HG03066 (cell line): ENCODE measurements at regions not wholly inside any gene's neighbourhood (a gene's known extent, or its start where the extent isn't known, plus 50 kb on each side); places are given as distances from the start of the nearest gene placed in this dataset.
"Not testable (repeated sequence)": the region's sequence is repeated elsewhere in the genome, so short reads cannot be mapped to it uniquely, and the experiment has no call there.

ENCODE experiments used
- ATAC-seq: cut with Tn5 transposase; IDR thresholded peaks from one replicate; pipeline ENCODE4 v1.9.1; 2021; ENCODE audit warnings: low read depth; ENCODE audit not compliant: unreplicated experiment

DNA sequence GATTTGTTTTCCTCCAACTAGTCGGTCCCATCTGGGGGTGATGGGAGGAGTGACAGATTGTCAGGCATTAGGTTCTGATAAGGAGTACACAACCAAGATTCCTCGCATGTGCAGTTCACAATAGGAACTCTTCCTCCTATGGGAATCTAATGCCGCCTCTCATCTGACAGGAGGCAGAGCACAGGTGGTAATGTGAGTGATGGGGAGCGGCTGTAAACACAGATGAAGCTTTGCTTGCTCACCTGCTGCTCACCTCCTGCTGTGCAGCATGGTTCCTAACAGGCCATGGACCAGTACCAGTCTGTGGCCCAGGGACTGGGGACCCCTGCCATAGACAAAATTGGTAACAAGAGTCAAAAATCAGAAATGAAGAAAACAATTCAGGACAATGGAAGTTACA is 173.3 kb upstream of the HMHB1 start:
- ATAC-seq, result no peak

DNA sequence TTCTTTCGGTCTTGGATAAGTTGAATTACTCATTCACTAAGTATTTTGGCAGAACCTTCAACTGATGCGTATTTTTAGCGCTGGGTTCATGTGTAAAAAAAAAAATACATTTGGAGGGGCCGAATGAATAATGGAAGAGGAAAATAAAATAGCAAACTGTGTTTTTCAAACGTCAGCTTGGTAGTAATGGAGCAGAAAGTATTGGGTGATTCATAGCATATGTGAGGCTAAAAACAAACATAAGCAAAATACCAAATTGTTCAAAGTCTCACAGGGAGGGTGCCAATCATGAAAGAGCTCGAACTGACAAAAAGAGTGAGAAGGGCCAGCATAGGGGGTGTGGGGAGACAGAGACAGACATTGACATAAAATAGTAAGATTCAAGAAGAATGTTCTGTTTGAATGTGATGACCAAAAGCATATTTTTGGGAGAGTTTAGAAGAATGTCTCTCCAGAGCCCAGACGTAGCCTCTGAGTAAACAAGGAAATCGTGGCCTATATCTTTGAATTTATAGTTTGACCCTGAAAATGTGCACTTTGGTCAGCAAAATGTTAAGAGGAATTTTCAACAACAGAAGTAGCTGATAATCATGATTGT is 174.9 kb upstream of the HMHB1 start:
- ATAC-seq, result no peak

DNA sequence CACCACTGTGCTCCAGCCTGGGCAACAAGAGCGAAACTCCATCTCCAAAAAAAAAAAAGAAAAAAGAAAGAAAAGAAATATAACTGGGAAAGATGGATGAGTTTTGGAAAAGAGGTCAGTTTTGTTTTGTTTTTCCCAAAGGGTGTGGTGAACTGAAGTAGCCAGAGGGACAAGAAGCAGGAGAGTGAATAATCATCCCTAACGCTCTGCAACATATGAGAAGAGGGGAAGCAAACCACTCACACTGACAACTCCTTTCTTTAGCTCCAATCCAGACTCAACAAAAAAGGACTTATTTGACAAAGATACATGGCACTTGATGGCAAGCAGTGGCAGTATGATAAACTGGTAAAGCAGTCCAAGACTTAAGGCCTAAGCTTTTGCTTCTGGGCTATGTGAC is 176.1 kb upstream of the HMHB1 start:
- ATAC-seq, result no peak

DNA sequence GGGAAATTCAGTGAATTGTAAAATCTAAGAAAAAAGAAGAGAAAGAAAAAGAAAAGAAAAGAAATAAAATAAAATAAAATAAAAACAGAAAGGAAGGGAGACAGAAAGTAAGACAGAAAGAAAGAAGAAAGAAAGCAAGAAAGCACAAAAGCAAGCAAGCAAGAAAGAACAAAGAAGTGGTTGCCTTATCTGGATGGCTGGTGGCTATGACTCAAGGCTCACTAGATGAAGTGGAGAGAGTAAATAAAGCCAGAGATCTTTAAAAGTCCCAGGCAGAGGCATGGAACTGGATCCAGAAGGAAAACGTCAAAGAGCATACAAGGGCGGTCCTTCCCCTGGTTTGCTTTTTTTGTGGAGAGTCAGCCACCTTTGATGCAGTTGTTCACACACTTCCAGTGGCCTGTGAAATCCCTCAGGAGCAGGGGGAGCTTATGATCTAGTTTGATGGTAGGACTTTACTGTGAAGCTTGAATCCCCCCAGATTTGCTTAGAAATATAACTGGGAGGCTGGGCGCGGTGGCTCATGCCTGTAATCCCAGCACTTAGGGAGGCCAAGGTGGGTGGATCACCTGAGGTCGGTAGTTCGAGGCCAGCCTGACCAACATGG is 176.7 kb upstream of the HMHB1 start:
- ATAC-seq, result no peak

DNA sequence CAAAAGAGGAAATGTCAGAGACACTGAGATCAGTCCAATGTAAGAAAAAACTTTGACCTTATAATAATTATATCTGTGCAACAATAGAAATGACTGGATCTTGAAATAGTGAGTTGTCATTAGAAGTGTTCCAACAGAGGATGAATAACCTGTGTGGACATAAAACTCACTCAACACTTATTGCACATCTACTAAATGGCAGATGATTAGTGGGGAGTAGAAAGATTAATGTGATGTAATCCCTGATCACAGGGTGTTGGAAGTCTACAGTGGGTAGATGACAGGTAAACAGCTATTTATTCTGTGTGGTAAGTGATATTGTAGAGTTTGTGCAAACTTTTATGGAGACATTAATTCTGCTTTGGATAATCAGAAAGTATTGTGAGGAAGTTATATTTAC is 177.3 kb upstream of the HMHB1 start:
- no peak for ATAC-seq

DNA sequence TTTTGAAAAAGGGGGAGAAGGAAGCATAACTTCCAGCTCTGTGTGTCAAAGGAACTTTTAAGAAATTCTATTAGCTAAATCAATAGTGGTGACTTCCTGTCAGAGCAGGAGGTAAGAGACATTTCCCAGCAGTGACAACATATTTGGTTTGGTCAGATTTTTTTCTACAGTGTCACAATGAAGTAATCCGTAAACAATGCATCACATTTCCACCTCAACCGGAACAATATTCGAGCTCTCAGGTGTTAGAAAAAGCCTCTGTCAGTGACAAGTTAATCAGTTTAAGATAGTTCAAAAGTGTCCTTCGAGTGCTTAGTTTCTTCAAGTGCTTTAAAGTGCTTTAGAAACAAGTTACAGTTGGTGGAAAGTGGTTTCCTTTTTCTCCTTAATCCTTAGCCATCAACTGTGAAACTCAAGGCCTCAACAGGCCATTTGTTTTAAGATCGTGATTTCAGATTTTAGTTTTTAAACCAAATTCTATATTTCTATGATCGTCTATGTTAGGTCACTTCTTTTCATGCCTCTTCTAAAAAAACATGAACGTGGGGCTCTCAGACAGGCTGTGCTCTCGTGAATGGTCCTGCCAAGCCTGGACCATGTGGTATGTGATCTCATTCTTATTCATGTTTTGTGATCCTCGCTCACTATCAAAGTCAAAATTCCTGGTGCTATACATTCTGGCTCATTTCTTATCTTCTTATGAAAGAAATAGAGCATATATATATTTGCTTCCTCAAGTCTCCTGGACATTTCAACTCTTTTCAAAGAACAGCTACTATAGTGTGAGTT is 181.9 kb upstream of the HMHB1 start:
- no peak for ATAC-seq

DNA sequence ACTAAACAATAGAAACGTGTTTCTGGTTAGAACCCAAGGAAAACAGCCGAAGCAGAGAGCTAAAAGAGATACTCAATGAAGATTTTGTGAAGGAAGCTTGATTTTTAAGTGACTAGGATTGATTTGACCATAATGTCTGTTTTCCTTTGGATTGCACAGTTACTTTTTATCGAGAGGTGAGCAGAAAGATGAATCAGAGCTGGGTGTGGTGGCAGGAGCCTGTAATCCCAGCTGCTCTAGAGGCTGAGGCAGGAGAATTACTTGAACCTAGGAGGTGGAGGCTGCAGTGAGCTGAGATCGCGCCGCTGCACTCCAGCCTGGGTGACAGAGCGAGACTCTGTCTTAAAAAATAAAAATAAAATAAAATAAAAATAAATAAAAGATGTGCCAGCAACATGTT is 186.9 kb upstream of the HMHB1 start:
- ATAC-seq, result not testable (repeated sequence)

DNA sequence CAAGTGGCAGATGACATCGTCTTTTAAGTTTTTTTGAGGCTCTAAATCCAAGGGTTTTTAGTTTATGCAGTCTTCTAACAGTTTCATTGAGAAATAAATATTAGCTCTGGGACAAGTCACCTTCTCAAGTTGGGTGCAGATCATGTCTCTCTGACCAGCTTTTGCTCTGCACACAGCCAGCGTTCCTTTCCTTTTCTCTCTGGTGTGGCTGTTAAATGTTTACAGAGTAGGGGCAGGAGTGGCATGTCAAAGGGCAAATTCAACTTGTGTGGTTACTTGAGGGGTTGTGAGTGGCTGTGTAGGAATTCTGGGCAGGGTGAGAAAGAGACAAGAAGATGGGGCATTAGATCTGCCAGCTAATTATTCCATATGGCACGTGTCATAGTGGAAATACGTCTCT is 187.5 kb upstream of the HMHB1 start:
- no peak for ATAC-seq

DNA sequence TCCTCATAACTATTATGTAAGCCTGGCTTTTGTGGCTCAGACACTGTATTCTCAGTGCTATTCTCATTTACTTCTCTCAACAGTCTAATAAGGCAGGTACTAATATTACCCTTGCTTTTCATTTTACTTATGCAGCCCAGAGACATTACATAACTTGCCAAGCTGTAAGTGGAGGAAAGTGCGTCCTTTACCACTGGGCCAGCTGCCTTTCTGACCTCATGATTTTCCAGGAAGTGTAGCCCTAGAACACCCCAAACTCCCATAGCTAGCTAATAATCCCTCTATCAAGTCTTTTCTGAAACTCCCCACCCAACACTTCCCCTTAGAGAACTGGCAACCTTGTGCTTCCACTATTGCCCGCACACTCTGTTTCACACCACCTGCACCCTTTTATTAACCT is 192.9 kb upstream of the HMHB1 start:
- no peak for ATAC-seq

DNA sequence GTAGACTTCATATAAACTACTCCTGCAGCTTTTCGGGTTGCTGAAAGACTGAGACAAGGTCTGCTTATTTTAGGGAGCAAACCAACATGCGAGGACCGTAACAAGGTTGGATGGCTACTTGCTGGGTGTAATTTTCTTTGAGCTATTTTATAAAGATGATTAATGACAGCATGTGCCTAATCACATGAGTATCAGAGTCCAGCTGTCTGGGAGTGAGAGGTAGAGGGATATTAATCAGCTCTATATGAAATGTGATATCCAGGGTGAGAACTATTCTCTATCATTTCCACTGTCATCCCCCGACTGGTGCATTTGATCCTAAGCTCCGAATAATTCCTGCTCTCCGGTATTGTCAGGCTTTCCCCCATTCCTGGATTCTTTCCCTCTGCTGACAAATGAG is 193.8 kb upstream of the HMHB1 start:
- no peak for ATAC-seq

DNA sequence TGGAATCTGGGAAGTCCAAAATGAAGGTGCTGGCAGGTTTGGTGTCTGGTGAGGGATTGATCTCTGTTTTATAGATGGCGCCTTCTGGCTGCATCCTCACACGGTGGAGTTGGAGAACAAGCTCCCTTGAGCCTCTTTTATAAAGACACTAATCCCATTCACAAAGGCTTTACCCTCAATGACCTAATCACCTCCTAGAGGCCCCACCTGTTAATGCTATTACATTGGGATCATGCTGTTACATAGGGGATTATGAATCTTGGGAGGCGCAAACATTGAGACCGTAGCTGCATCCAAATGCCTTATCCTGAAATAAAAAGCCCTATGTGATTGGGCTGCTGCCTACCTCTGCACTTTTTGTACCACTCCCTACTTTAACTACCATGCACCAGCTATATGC is 197.1 kb upstream of the HMHB1 start:
- ATAC-seq, result no peak

DNA sequence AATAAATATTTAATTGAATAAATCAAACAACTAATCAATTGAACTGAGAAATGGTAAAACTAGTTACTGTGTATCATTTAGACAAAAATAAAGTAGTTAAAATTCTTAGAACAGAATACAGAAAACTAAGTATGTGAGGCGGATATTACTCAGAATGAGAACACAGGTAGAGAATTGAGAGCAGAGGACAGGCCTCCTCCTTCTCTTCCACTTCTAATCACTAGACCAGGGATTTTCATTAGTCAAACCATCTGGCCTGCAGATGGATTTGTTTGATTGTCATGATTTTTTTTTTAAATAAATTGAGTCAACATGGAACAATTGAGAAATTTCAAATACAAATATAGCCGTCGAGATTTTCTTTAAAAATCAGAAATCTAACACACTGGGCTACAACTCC is 198.6 kb upstream of the HMHB1 start:
- ATAC-seq, result no peak

DNA sequence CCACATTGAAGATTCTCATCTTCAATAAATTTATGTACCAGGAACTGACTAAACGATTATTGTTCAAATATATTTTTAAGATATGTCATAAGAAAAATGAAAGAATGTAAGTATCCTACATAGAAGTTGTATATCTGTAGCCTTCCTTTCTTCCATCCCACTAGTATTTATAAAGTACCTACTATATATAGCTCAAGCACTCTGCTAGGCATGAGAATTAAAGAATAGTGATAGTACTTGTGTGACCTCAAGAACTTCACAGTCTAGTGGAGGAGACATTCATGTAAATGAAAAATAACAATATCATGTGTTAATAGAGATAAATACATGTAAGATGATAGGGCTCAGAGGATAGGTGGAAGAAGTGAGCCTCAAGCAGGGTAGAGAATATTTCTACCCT is 201.0 kb upstream of the HMHB1 start:
- ATAC-seq, result no peak

DNA sequence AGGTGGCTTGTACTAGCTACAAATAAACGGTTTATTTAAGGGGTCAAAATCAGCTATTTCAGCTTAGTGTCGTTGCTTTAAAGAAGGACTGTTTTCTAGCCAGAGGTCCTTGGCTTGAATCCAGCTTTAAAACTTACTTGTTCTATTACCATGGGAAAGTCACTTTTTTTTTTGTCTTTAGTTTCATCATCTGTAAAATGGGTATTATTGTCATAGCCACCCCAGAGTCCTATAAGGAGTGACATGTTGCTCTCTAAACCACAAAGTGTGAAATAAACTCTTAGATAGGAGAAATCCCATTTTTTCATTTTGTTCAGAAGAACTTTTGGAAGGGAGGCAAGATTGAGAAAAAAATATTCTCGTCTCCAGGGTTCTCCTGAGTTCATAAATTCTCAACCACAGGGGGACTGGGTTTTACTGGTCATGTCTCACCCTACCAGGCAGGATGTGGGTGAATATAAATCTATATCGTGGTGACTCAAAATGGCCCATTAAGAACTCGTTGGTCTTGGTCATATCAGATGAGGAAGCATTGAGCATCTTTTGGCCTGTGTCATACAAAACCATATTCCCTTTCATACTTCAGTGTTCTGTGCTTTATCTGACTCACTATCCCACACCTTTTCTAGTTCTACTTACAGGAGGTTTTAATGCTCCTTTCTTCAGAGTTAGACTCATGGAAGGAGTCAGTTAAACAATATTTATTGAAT is 202.7 kb upstream of the NR3C1 start:
- ATAC-seq, result peak; percentile 56

DNA sequence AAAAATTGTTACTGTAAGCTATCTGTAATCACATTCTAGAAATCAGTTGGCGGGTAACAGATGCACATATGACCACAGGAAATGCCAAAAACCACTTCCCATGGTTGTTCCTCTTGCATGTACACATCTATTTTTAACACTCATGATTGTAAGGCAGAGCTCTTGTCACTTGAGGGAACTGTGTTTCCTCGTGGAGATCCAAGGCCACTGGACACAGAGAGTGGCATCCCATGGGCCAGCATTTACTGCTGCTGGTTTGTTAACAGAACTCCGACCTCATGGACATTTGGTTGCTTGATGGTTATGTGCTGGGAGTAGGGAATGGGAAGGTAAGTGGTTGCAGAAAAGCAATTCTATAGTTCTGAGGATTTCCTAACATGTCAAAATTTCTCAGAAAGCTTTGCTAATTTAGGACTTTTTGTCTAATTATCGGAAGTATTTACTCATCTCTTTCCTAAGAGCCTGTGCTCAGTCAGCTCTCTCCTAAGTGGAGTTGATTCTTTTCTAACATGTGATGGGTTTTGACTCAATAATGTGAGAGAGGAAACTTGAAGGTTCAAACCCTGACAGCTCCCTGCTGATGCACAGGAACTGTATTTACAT is 202.0 kb upstream of the NR3C1 start:
- ATAC-seq, result peak; percentile 77

DNA sequence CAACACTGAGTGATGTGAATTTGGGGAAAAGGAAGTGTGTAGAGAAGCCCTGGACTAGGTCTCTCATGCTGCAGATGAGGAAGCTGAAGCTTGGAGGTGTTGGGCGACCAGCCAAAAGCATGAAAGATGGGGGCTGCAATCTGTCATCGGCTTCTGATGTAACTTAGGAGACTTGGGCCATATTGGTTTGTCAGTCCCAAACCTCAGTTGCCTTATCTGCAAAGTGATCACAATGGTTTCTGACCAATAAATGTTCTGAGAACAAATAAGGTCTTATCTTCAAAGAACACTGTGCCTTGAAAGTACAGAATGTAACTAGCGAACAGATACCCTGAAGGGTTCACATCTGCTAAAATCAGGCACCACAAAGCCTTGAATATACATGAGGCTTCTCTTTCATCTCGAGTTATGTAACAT is 198.4 kb upstream of the NR3C1 start:
- no peak for ATAC-seq

DNA sequence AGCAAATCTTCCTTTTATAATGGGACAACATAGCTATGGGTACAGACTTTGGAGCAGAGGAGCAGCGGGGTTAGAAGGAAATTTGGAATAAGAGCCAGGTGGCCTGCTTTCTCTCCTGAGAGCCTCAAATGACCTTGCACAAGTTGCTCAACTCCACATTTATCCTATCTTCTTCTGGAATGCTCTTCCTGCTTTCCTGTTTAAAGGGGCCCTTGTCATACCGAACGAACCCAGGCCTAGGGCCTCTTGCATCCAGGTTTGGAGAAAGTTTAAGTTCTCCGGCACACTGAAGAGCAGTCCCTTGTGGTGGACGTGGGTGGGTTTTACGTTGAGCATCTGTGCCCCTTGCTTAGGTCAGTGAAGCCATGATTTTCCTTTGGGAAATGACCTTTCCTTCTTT is 197.9 kb upstream of the NR3C1 start:
- ATAC-seq, result no peak

DNA sequence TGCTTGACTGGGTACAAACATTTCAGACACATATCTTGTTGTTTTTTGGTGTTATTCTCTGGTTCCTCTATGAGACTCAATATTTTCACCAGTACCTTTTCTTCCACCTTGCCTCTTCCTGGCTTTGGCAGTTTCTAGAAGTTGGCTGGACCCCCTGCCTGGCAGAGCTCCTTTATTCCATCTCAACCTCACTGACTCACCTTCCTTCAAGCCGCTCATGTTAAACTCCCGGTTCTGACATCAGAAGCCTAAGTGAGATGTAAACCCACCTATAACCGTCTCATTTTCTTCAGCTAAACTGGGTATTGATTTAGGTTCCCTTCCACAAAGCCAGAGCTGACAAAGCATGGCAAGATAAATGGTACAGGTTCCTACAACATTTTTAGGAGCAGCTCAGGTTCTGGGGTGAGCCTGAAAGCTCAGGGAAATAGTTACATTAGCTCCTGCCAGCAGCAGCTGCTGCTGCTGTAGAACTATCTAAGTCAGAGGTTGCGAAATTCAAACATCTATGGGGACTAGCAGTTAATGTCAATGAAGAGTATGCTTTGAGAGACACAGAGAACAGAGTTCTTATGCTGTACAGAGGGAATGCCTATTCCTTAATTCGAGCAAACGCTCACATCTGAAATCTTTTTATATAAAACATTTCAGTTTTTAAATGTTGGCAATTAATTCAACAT is 197.1 kb upstream of the NR3C1 start:
- ATAC-seq, result no peak

DNA sequence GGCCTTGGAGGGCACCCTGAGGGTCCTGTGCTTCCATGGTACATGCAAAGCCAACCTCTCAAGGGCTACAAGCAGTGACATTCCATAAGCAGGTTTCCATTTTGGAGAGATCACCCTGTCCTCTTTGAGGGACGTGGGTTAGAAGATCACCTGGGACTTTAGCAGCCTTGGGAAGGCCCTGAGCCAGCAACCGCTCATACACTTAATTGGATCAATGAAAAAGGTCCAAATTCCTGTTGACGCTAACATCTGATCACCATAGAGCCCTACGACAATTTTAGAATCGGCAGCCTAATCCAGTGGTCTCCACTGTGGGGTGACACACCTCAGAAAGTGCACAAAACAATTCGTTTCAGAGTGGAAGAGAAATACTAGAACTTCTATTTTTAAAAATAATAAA is 196.0 kb upstream of the NR3C1 start:
- no peak for ATAC-seq

DNA sequence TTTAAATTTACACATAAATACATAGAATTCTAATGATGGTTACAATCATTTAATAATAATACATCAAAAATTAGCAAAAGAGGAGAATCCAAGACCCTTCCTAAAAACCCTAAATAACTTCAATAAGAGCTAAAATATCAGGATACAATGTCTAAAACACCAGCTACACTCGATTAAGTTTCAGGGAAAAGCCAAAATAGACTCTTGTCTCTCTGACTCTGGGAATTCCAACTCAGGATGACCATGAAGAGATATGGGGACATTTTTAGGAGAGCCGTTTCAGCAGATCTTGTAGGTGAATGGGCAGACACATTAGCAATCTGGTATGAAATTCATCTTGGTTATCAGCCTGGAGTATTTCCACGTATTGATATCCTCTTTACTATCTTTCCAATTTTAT is 193.3 kb upstream of the NR3C1 start:
- no peak for ATAC-seq
